Activated naive CD4-positive, alpha-beta T cell treated with Interleukin-2 at 50 U/mL for 16 hours (primary cell): ENCODE measurements at regions not wholly inside any gene's neighbourhood (a gene's known extent, or its start where the extent isn't known, plus 50 kb on each side); places are given as distances from the start of the nearest gene placed in this dataset.
"Not testable (repeated sequence)": the region's sequence is repeated elsewhere in the genome, so short reads cannot be mapped to it uniquely, and the experiment has no call there.

Experiments
- DNase-seq: peaks from one replicate; pipeline ENCODE4 v3.0.0-alpha.2; 2020

DNA sequence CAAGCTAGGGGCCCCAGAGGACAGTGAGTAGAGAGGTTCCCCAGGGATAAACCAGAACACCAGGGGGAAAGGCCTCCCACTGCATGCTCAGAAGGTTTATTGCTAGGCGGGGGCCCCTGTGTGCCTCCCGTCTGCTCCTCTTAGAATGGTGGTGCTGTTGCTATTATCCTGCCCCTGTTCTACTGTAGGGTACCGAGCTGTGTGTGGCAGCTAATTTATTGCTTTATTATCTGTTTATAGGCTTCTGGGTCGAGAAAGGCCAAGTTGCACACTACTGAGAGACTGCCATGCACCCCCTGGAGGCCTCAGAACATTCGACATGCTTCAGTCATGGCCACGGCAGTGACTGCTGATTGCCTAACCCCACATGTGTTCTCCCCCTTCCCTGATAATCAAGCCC is 373.6 kb downstream of the ANAPC1 start:
- DNase-seq: not testable (repeated sequence)

- DNase-seq: not testable (repeated sequence)
Measured at GRCh38 chr2:111511062-111511461, 372.9 kb downstream of the ANAPC1 start.

DNA sequence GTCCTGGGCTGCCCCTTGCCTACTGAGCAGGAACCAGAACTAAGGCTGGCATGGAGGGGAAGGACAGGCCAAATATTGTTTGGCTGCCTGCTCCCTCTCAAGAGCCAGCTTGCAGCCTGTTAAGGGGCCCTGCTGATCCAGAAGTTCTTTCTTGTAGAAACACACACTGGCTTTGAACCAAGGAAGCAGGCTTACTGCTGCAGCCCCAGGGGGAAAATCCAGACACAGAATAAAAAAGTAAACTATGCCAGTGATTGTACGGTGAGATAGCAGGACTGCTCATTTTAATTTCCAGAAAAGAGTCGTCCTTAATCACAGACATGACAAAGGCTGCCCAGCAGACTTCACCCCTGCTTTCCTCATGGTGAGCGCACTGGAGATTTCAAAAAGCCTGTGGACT is 371.6 kb downstream of the ANAPC1 start:
- not testable (repeated sequence) for DNase-seq

DNA sequence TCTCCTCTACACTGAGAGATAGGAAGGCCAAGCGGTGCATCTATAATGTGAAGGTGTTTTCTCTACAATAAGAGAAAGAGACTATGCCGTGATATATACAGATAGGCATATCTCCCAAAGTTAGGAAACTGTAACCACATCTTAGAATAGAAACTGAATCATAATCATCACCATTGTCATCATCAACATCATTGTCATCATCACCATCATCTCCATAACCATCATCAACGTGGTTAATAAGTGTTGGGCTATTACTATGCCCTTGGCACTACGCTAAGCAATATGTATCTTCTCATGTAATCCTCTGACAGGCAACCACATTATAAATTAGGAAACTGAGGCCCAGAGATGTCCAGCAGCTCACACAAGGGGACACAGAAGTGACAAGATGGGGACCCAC is 369.9 kb downstream of the ANAPC1 start:
- not testable (repeated sequence) for DNase-seq

GRCh38 chr2:111517050-111517720 is 366.8 kb downstream of the ANAPC1 start:
- DNase-seq: not testable (repeated sequence)

DNA sequence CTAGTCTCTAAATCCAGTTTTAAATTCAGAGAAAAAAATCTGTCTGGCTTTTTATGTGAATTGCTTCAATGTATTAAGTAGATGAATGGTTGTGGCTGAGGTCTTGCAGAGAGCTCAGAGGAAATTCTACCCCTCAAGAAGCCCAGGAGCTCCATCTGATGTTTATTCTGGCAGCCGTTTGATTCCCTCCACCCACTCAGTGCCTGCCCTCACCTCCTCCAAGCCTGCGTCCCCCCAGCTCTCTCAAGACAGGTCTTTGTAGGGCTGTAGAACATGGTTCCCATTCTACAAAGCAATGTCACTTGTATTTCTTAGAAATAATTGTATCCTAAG is 366.3 kb downstream of the ANAPC1 start:
- DNase-seq: not testable (repeated sequence)

- no peak for DNase-seq
Measured at GRCh38 chr2:111519071-111519470, 364.9 kb downstream of the ANAPC1 start.

- no peak for DNase-seq
Measured at GRCh38 chr2:111522231-111522768, 361.7 kb downstream of the ANAPC1 start.

- DNase-seq: no peak
Measured at GRCh38 chr2:111523009-111523408, 361.0 kb downstream of the ANAPC1 start.

- DNase-seq: not testable (repeated sequence)
Measured at GRCh38 chr2:111525026-111525425, 359.0 kb downstream of the ANAPC1 start.

DNA sequence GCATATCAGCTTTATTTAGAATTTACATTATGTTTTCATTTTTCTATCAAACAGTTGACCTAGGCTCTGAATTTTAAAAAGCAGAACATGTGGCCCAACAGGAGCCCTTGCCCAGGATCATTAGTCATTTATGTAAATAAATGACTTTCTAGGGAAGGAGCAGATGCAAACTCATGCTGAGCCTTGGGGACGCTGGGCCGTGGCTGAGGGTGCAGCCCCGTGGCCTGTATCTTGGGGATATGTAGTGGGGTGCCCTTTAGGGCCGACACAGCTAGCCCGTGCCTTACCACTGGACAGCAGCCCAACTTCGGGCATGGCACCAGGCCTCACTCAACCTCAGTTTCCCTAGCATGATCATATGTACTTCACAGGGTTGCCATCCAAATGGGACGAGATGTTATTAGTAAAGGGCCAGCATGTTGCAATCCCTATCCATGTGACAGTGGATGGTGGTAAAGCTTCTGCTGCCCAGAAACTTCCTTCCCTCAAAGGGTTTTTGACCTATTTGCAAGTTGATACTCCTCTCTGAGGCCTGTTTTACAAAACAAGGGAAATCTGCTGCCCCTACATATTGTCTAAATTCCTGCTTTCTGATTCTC is 357.9 kb downstream of the ANAPC1 start:
- DNase-seq: not testable (repeated sequence)

- not testable (repeated sequence) for DNase-seq
Measured at GRCh38 chr2:111527707-111528400, 356.1 kb downstream of the ANAPC1 start.

GRCh38 chr2:111529022-111529421 is 355.0 kb downstream of the ANAPC1 start:
- not testable (repeated sequence) for DNase-seq

DNA sequence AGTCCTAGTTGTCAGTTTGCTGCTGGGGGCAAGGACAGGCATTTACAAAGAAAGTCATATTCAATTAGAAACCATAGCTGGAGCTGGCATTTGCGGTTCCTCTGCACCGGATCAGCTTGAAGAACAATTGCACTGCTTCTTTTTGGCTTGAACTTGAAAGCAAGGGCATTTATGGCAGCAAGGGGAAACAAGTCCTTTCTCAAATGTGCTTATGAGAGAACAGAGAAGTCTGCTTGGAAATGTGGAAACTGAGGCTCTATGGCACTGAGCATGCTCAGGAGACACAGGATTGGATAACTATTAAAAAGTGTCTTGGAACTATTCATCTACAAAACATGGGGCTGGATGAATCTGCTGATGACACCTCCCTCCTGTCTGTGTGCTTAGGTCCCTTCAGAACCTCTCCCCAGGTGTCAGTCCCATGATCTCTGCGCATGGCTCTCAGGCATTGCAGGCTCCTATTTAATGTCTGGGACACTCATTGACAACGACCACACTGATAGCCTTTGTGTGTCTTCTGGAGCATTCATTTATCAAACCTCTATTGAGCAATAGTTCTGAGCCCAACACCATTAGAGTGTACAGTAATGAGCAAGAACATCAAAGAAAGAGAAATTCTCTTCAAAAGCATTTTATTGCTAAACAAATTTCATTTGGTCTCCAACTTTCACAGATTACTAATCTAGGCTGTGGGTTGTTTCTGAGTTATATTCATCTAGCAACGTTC is 353.6 kb downstream of the ANAPC1 start:
- DNase-seq: peak; percentile 17

DNA sequence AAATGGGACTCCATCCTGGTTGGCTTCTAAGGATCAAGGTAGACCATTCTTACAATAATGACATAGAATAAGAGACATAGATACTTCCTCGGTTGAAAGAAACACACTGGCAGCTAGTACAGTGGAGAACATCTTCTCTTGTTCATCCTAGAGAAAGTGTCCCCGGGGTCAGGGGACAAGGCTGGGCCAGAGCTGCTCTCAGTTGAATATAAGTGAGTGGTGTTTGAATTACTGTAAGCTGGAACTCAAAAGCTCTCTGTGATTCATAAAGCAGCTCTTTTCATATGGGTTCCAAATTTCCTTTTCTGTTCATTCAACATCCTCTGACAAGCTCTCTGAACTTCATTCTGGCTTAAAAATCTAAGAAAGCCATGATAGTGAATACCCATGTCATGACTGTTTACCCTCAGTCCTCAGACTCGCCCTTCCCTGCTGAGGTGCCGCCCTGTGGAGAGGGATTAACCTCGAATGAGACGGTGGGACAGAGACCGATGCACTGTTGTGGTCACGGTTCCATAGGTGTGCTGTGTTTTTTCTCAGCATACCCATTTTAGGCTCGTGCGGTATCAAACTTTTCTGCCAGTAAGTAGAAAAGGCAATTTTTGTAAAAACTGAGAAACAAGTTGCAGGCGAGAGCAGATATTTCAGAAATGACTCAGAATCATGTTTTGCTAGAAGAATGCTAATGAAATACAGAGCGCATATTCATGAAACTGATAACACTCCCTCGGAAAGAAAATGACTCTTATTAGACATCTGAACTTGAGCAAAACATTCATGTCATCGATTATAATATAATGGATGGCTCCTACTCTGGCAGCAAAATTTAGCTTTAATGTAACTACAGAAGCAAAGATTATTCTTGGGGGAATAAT is 351.1 kb downstream of the ANAPC1 start:
- peak; percentile 15 for DNase-seq

- not testable (repeated sequence) for DNase-seq
Measured at GRCh38 chr2:111533557-111534247, 350.3 kb downstream of the ANAPC1 start.

DNA sequence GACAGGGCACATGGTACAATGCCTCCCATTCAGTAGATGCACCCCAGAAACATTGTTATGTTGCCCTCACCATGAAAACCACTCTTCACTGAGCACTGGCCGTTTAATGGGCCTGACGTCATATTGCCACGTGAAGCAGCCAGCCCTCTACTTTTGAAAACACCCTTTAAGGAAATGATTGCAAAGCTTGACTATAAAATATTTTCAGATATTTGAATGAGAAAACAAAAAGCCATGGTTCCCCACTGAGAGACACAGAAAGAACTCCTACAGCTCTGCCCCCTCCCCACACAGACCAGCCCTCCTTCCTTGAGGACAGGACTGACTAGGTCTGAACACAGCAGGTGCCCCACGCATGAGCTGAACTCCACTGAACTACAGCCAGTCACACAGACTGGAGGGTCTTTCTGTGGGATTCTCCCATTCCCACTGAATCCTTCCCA is 349.1 kb downstream of the ANAPC1 start:
- DNase-seq: peak; percentile 20

- no peak for DNase-seq
Measured at GRCh38 chr2:111535404-111535803, 348.6 kb downstream of the ANAPC1 start.

- no peak for DNase-seq
Measured at GRCh38 chr2:111537078-111537655, 346.8 kb downstream of the ANAPC1 start.

DNA sequence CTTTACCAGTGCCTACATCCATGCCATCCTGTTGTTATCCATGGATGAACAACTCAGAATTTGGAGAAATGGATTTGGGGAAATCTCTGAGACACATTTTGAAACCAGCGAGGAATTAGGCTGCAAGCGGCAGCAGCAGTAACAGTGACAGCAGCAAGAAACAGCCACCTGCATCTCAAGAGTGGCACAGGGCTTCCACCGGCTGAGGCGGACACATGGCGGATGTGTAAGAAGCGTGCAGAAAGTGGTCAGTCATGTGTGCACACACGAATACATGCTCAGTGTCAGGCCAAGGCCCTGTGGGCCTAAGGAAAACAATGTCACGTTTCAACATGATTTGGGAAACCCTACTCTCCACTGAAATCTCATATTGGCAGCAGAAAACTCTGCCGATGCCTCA is 344.0 kb downstream of the ANAPC1 start:
- DNase-seq: not testable (repeated sequence)
